GM23338 (cell line): ENCODE measurements at regions not wholly inside any gene's neighbourhood (a gene's known extent, or its start where the extent isn't known, plus 50 kb on each side); places are given as distances from the start of the nearest gene placed in this dataset.
A peak's percentile ranks its signal among the peaks of the same experiment; 100 is the strongest.

Experiments
- ATAC-seq: fragments of 200-7000 bp; cut with Tn5 transposase; 3 replicates; pipeline ENCODE4 v1.9.1; 2020
- DNase-seq: peaks from one replicate; pipeline ENCODE4 v3.0.0-alpha.2; 2015; ENCODE audit warnings: low spot score
- H2AFZ ChIP-seq: fragments of 200-600 bp; sonication (generic); 2 replicates; pipeline ENCODE4 v1.8.0; 2016; ENCODE audit warnings: antibody characterized with exemption, mild to moderate bottlenecking, moderate library complexity
- H3F3A ChIP-seq: fragments of 200-600 bp; sonication (generic); replicated peaks from 2 replicates; pipeline ENCODE4 v1.8.0; 2017; ENCODE audit warnings: antibody characterized with exemption, mixed run types, low read depth
- H3K27ac ChIP-seq: fragments of 200-600 bp; sonication (generic); 2 replicates; pipeline ENCODE4 v1.6.1; 2016; ENCODE audit warnings: low read depth
- H3K27me3 ChIP-seq: fragments of 200-600 bp; sonication (generic); 2 replicates; pipeline ENCODE4 v1.8.0; 2016; ENCODE audit warnings: mild to moderate bottlenecking, mixed run types, moderate library complexity; ENCODE audit not compliant: insufficient read depth
- H3K36me3 ChIP-seq: fragments of 200-600 bp; sonication (generic); 2 replicates; pipeline ENCODE4 v1.8.0; 2016; ENCODE audit warnings: mild to moderate bottlenecking; ENCODE audit not compliant: insufficient read depth
- H3K4me1 ChIP-seq: fragments of 200-600 bp; sonication (generic); 2 replicates; pipeline ENCODE4 v1.8.0; 2016; ENCODE audit warnings: mild to moderate bottlenecking, moderate library complexity; ENCODE audit not compliant: insufficient read depth
- H3K4me2 ChIP-seq: fragments of 200-600 bp; sonication (generic); 2 replicates; pipeline ENCODE4 v1.7.1; 2017; ENCODE audit warnings: mixed run types
- H3K4me3 ChIP-seq: fragments of 200-600 bp; sonication (generic); 2 replicates; pipeline ENCODE4 v1.6.1; 2016; ENCODE audit warnings: mixed run types
- H3K79me2 ChIP-seq: fragments of 200-600 bp; sonication (generic); replicated peaks from 2 replicates; pipeline ENCODE4 v1.8.0; 2017; ENCODE audit warnings: mild to moderate bottlenecking; ENCODE audit not compliant: insufficient read depth
- H3K9me2 ChIP-seq: fragments of 200-600 bp; sonication (generic); 2 replicates; pipeline ENCODE4 v1.8.0; 2017; ENCODE audit not compliant: insufficient read depth
- H4K20me1 ChIP-seq: fragments of 200-600 bp; sonication (generic); replicated peaks from 2 replicates; pipeline ENCODE4 v1.8.0; 2017; ENCODE audit warnings: mild to moderate bottlenecking; ENCODE audit not compliant: insufficient read depth
- H3K27ac Mint-ChIP-seq: 2 replicates; pipeline ENCODE4 v1.8.0; 2020; ENCODE audit warnings: inconsistent platforms, mild to moderate bottlenecking, moderate library complexity, mixed read lengths
- H3K27me3 Mint-ChIP-seq: 3 replicates; pipeline ENCODE4 v1.8.0; 2022; ENCODE audit warnings: low read depth, mild to moderate bottlenecking, moderate library complexity, mixed read lengths, inconsistent platforms; ENCODE audit not compliant: insufficient read depth, poor library complexity
- H3K36me3 Mint-ChIP-seq: 3 replicates; pipeline ENCODE4 v1.8.0; 2021; ENCODE audit warnings: low read depth, mild to moderate bottlenecking, inconsistent platforms, moderate library complexity, mixed read lengths
- H3K4me1 Mint-ChIP-seq: 3 replicates; pipeline ENCODE4 v1.8.0; 2020; ENCODE audit warnings: mild to moderate bottlenecking, inconsistent platforms, mixed read lengths
- H3K4me3 Mint-ChIP-seq: 3 replicates; pipeline ENCODE4 v1.8.0; 2021; ENCODE audit warnings: moderate library complexity, mild to moderate bottlenecking, inconsistent platforms, mixed read lengths
- H3K9me3 Mint-ChIP-seq: 3 replicates; pipeline ENCODE4 v1.8.0; 2020; ENCODE audit warnings: moderate library complexity, mild to moderate bottlenecking, inconsistent platforms, mixed read lengths
- CREB1 ChIP-seq: fragments of 250-450 bp; sonication (Bioruptor Pico); IDR thresholded peaks from 2 replicates; pipeline ENCODE4 v1.5.0; 2020; ENCODE audit warnings: low read depth, mild to moderate bottlenecking, moderate library complexity
- CTCF ChIP-seq, 2 experiments: fragments of 200-600 bp in 1 of 2; sonication (generic) in 1 of 2; conservative IDR thresholded peaks; 2 replicates each; pipeline versions ENCODE4 v1.5.1 to v1.6.1; 2016 to 2017; ENCODE audit warnings: antibody characterized with exemption in 2 of 2, low read depth in 2 of 2, mild to moderate bottlenecking in 2 of 2, moderate library complexity in 1 of 2
- EZH2 ChIP-seq: fragments of 200-600 bp; sonication (generic); IDR thresholded peaks from one replicate; pipeline ENCODE4 v1.8.0; 2017; ENCODE audit warnings: antibody characterized with exemption, mild to moderate bottlenecking, low read depth; ENCODE audit not compliant: unreplicated experiment
- EZH2phosphoT487 ChIP-seq: fragments of 200-600 bp; sonication (generic); IDR thresholded peaks from one replicate; pipeline ENCODE4 v1.8.1; 2018; ENCODE audit warnings: antibody characterized with exemption; ENCODE audit not compliant: unreplicated experiment
- JUNB ChIP-seq: IDR thresholded peaks from one replicate; pipeline ENCODE4 v1.6.1; 2016; ENCODE audit warnings: antibody characterized with exemption; ENCODE audit not compliant: unreplicated experiment
- NANOG ChIP-seq: IDR thresholded peaks from 2 replicates; pipeline ENCODE4 v1.6.1; 2016; ENCODE audit warnings: antibody characterized with exemption, borderline replicate concordance
- POLR2AphosphoS5 ChIP-seq: IDR thresholded peaks from 2 replicates; pipeline ENCODE4 v1.6.1; 2016; ENCODE audit warnings: antibody characterized with exemption, low read depth
- REST ChIP-seq: IDR thresholded peaks from one replicate; pipeline ENCODE4 v1.6.1; 2018; ENCODE audit warnings: antibody characterized with exemption; ENCODE audit not compliant: unreplicated experiment
- STAT1 ChIP-seq: IDR thresholded peaks from one replicate; pipeline ENCODE4 v1.6.1; 2016; ENCODE audit warnings: antibody characterized with exemption; ENCODE audit not compliant: unreplicated experiment
- ZNF114 ChIP-seq: fragments of 250-450 bp; sonication (Bioruptor Pico); IDR thresholded peaks from 2 replicates; pipeline ENCODE4 v1.5.0; 2020; ENCODE audit warnings: mild to moderate bottlenecking, moderate library complexity
- ZNF331 ChIP-seq: fragments of 250-450 bp; sonication (Bioruptor Pico); IDR thresholded peaks from 2 replicates; pipeline ENCODE4 v1.5.0; 2020; ENCODE audit warnings: low read depth, mild to moderate bottlenecking, moderate library complexity
- ZNF462 ChIP-seq: fragments of 250-450 bp; sonication (Bioruptor Pico); IDR thresholded peaks from 2 replicates; pipeline ENCODE4 v1.5.0; 2020; ENCODE audit warnings: mild to moderate bottlenecking, moderate library complexity
- TF ChIP-seq, protein P1 (sequence below): IDR thresholded peaks from 2 replicates; pipeline ENCODE4 v1.6.1; 2016; ENCODE audit warnings: antibody characterized with exemption

DNA sequence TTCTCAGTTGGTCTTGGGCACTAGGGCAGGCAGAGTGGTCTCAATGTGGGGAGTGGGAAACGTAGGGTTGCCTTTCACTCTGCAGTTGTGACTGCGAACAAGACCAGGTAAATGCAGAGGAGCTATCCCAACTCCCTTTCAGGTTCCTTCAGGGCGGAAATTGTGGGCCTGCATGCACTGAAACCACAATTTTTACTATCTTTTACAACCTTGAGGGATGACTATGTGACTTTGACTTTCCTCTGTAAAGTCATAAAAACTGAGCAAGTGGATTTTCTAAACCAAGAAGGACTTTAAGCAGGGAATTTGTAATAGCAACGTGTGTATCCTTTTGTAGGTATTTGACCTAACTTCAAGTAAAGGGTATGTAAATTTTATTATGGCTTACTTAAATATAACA is 171.4 kb upstream of the CADPS start:
- H3K4me1 Mint-ChIP-seq: peaks cover 18% of the 10 kb centered on the region
- peaks cover 2% of the 10 kb centered on the region; the same call in 1 of the 3 replicates for H3K9me3 Mint-ChIP-seq
- no peak overlapping the region for H2AFZ ChIP-seq
- H3K4me3 Mint-ChIP-seq: no peak overlapping the region
- no peaks in the 10 kb centered on the region for H3K36me3 ChIP-seq
- H3K27ac Mint-ChIP-seq: peak overlapping the region; percentile 37; the same call in 1 of the 2 replicates
- no peaks in the 10 kb centered on the region for H4K20me1 ChIP-seq
- H3K4me2 ChIP-seq: 0 out of 2 replicates have a peak overlapping the region, but pooled peaks have one; percentile 21
- no peaks in the 10 kb centered on the region for H3K9me2 ChIP-seq
- no peaks in the 10 kb centered on the region for H3K79me2 ChIP-seq
- TF ChIP-seq NANOG (no peak), ZNF462 (CRISPR knock-in tag) (no peak), POLR2AphosphoS5 (no peak), REST (no peak), EZH2phosphoT487 (no peak), ZNF331 (CRISPR knock-in tag) (no peak), EZH2 (no peak), CREB1 (no peak), ZNF114 (CRISPR knock-in tag) (no peak), CTCF (conservative IDR thresholded peaks at IDR 0.05; ENCODE audit: low read depth in 2 of 2) (no peak), STAT1 (no peak), JUNB (no peak)
- TF ChIP-seq, protein P1, sequence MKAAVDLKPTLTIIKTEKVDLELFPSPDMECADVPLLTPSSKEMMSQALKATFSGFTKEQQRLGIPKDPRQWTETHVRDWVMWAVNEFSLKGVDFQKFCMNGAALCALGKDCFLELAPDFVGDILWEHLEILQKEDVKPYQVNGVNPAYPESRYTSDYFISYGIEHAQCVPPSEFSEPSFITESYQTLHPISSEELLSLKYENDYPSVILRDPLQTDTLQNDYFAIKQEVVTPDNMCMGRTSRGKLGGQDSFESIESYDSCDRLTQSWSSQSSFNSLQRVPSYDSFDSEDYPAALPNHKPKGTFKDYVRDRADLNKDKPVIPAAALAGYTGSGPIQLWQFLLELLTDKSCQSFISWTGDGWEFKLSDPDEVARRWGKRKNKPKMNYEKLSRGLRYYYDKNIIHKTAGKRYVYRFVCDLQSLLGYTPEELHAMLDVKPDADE: no peak
- no peaks in the 10 kb centered on the region for H3K27me3 ChIP-seq
- H3K27ac ChIP-seq: no peak overlapping the region
- H3K27me3 Mint-ChIP-seq: no peaks in the 10 kb centered on the region
- no peak; the same call in 2 of the 3 replicates for ATAC-seq
- H3K4me1 ChIP-seq: peaks cover 15% of the 10 kb centered on the region
- H3K36me3 Mint-ChIP-seq: peaks cover 8% of the 10 kb centered on the region
- no peak for DNase-seq
- H3F3A ChIP-seq: no peaks in the 10 kb centered on the region
- H3K4me3 ChIP-seq: no peak overlapping the region
